Putamen (tissue), 1 donor: ENCODE measurements at regions not wholly inside any gene's neighbourhood (a gene's known extent, or its start where the extent isn't known, plus 50 kb on each side); places are given as distances from the start of the nearest gene placed in this dataset.
A peak's percentile ranks its signal among the peaks of the same experiment; 100 is the strongest.
"Not testable (repeated sequence)": the region's sequence is repeated elsewhere in the genome, so short reads cannot be mapped to it uniquely, and the experiment has no call there.

Source experiments
- DNase-seq: peaks from one replicate; pipeline ENCODE4 v3.0.0-alpha.2; 2016; ENCODE audit warnings: low spot score

GRCh38 chr6:130672153-130672552 is 155.1 kb upstream of the SMLR1 start:
- no peak for DNase-seq

- no peak for DNase-seq
Observed at GRCh38 chr6:130674604-130675003, 152.6 kb upstream of the SMLR1 start.

- no peak for DNase-seq
Observed at GRCh38 chr6:130675072-130675471, 152.1 kb upstream of the SMLR1 start.

GRCh38 chr6:130676077-130676772 is 151.0 kb upstream of the SMLR1 start:
- DNase-seq = no peak

GRCh38 chr6:130676773-130677144 is 150.4 kb upstream of the SMLR1 start:
- no peak for DNase-seq

GRCh38 chr6:130677312-130677711 is 149.9 kb upstream of the SMLR1 start:
- no peak for DNase-seq

- no peak for DNase-seq
Observed at GRCh38 chr6:130677766-130678165, 149.4 kb upstream of the SMLR1 start.

GRCh38 chr6:130679684-130680083 is 147.5 kb upstream of the SMLR1 start:
- no peak for DNase-seq

GRCh38 chr6:130680116-130680515 is 147.1 kb upstream of the SMLR1 start:
- DNase-seq = no peak

- no peak for DNase-seq
Observed at GRCh38 chr6:130681028-130681427, 146.2 kb upstream of the SMLR1 start.

- no peak for DNase-seq
Observed at GRCh38 chr6:130682066-130682465, 145.1 kb upstream of the SMLR1 start.

GRCh38 chr6:130683761-130684517 is 143.3 kb upstream of the SMLR1 start:
- DNase-seq = no peak

GRCh38 chr6:130692659-130693058 is 134.5 kb upstream of the SMLR1 start:
- DNase-seq = no peak

GRCh38 chr6:130693944-130694343 is 133.3 kb upstream of the SMLR1 start:
- no peak for DNase-seq

- DNase-seq = no peak
Observed at GRCh38 chr6:130694606-130695005, 132.6 kb upstream of the SMLR1 start.

- DNase-seq = no peak
Observed at GRCh38 chr6:130696806-130697205, 130.4 kb upstream of the SMLR1 start.

- no peak for DNase-seq
Observed at GRCh38 chr6:130697271-130697994, 129.8 kb upstream of the SMLR1 start.

GRCh38 chr6:130697995-130698535 is 129.1 kb upstream of the SMLR1 start:
- DNase-seq = peak; percentile 15

- DNase-seq = no peak
Observed at GRCh38 chr6:130699742-130700141, 127.5 kb upstream of the SMLR1 start.

GRCh38 chr6:130700397-130700796 is 126.8 kb upstream of the SMLR1 start:
- DNase-seq = no peak

GRCh38 chr6:130708338-130708737 is 118.9 kb upstream of the SMLR1 start:
- no peak for DNase-seq

GRCh38 chr6:130711641-130712040 is 115.6 kb upstream of the SMLR1 start:
- not testable (repeated sequence) for DNase-seq

GRCh38 chr6:130713144-130713543 is 114.1 kb upstream of the SMLR1 start:
- DNase-seq = peak; percentile 12
